CD4-positive, alpha-beta T cell treated with Interleukin-2 at 100 ng/mL for 4 hours (primary cell): ENCODE measurements at regions not wholly inside any gene's neighbourhood (a gene's known extent, or its start where the extent isn't known, plus 50 kb on each side); places are given as distances from the start of the nearest gene placed in this dataset.

Experiments used
- DNase-seq: peaks from one replicate; pipeline ENCODE4 v3.0.0-alpha.2; 2020; ENCODE audit warnings: low spot score

GRCh38 chr1:56417646-56418045 lies 161.7 kb downstream of the PLPP3 start:
- no peak for DNase-seq

- no peak for DNase-seq
These were observed 162.9 kb downstream of the PLPP3 start for GRCh38 chr1:56416495-56416894.

GRCh38 chr1:56415720-56416119 lies 163.6 kb downstream of the PLPP3 start:
- DNase-seq: no peak

- no peak for DNase-seq
These were observed 164.1 kb downstream of the PLPP3 start for GRCh38 chr1:56415258-56415657.

GRCh38 chr1:56414728-56415224 lies 164.6 kb downstream of the PLPP3 start:
- DNase-seq: no peak

- no peak for DNase-seq
These were observed 165.6 kb downstream of the PLPP3 start for GRCh38 chr1:56413671-56414199.

- DNase-seq: no peak
These were observed 167.7 kb downstream of the PLPP3 start for GRCh38 chr1:56411484-56412180.

- DNase-seq: no peak
These were observed 168.3 kb downstream of the PLPP3 start for GRCh38 chr1:56411021-56411420.

GRCh38 chr1:56410405-56410804 lies 169.0 kb downstream of the PLPP3 start:
- DNase-seq: no peak

- DNase-seq: no peak
These were observed 170.2 kb downstream of the PLPP3 start for GRCh38 chr1:56409112-56409691.

GRCh38 chr1:56406821-56407220 lies 172.5 kb downstream of the PLPP3 start:
- no peak for DNase-seq

GRCh38 chr1:56404561-56405030 lies 174.8 kb downstream of the PLPP3 start:
- no peak for DNase-seq

- no peak for DNase-seq
These were observed 175.3 kb downstream of the PLPP3 start for GRCh38 chr1:56404066-56404465.

GRCh38 chr1:56403321-56403720 lies 176.0 kb downstream of the PLPP3 start:
- DNase-seq: no peak

GRCh38 chr1:56401191-56401590 lies 178.2 kb downstream of the PLPP3 start:
- no peak for DNase-seq

GRCh38 chr1:56400526-56400925 lies 178.8 kb downstream of the PLPP3 start:
- DNase-seq: no peak

GRCh38 chr1:56399795-56400194 lies 179.6 kb downstream of the PLPP3 start:
- DNase-seq: no peak

- no peak for DNase-seq
These were observed 180.0 kb downstream of the PLPP3 start for GRCh38 chr1:56399326-56399725.

- DNase-seq: no peak
These were observed 181.5 kb downstream of the PLPP3 start for GRCh38 chr1:56397811-56398231.

- no peak for DNase-seq
These were observed 182.0 kb downstream of the PLPP3 start for GRCh38 chr1:56397409-56397808.

- DNase-seq: no peak
These were observed 182.8 kb downstream of the PLPP3 start for GRCh38 chr1:56396581-56396980.

GRCh38 chr1:56395776-56396175 lies 183.6 kb downstream of the PLPP3 start:
- DNase-seq: no peak

- no peak for DNase-seq
These were observed 185.1 kb downstream of the PLPP3 start for GRCh38 chr1:56394298-56394697.
